ENCODE measurements at regions not wholly inside any gene's neighbourhood (a gene's known extent, or its start where the extent isn't known, plus 50 kb on each side); places are given as distances from the start of the nearest gene placed in this dataset.

- no peaks in the 10 kb centered on the region for H3K36me3 ChIP-seq (replicated peaks in 1 of 2; ENCODE audit: control insufficient read depth in 1 of 2, insufficient read depth in 2 of 2, low read length in 2 of 2)
- Mint-ChIP-seq H3K27ac (no peak overlapping the region), H3K27me3 (ENCODE audit: low read depth in 3 of 3) (peaks cover 2 to 13% (median 5%) of the 10 kb centered on the region in 3 donors), H3K4me3 (no peak overlapping the region), H3K9me3 (peaks cover 0 to 2% (median 0%) of the 10 kb centered on the region in 7 donors), H3K36me3 (no peaks in the 10 kb centered on the region), H3K4me1 (peaks cover 6% of the 10 kb centered on the region)
- H3K4me2 ChIP-seq (replicated peaks; ENCODE audit: extremely low read depth, low read length, poor library complexity, severe bottlenecking): no peak overlapping the region
- peaks cover 0 to 2% of the 10 kb centered on the region in 2 donors for H3K27me3 ChIP-seq (ENCODE audit: control insufficient read depth in 2 of 2, insufficient read depth in 2 of 2, low read length in 2 of 2)
- no peak for TF ChIP-seq CTCF (IDR thresholded peaks at IDR 0.05)
- no peak overlapping the region for H2AFZ ChIP-seq (ENCODE audit: insufficient read depth, low read depth, low read length, poor library complexity, severe bottlenecking)
- H3K79me2 ChIP-seq (ENCODE audit: insufficient read depth, low read length): no peaks in the 10 kb centered on the region
- no peak overlapping the region for H3K4me3 ChIP-seq (replicated peaks in 1 of 3; ENCODE audit: low read depth in 2 of 3, low read length in 3 of 3)
- no peaks in the 10 kb centered on the region for H3K9me3 ChIP-seq (replicated peaks in 1 of 2; ENCODE audit: control insufficient read depth in 1 of 2, insufficient read depth in 1 of 2, low read length in 2 of 2)
- no peaks in the 10 kb centered on the region for H3K4me1 ChIP-seq (ENCODE audit: control insufficient read depth in 1 of 2, insufficient read depth in 2 of 2, low read length in 2 of 2)
- no peak overlapping the region for H3K27ac ChIP-seq (ENCODE audit: low read depth in 1 of 2, low read length in 2 of 2)
- intact Hi-C loops (cut with micrococcal nuclease): no loop called here
- DNase-seq: no peak
- 90% methylated on average over 8 of the region's 9 CpGs for WGBS (ENCODE audit: insufficient coverage)
- H3K9ac ChIP-seq (ENCODE audit: insufficient read depth, low read length, poor library complexity, severe bottlenecking): no peak overlapping the region
- H4K20me1 ChIP-seq (ENCODE audit: insufficient read depth, low read length): no peaks in the 10 kb centered on the region
Measured at GRCh38 chr2:7405861-7406715, 488.9 kb downstream of the RNF144A start.

GRCh38 chr2:7407001-7407400 lies 489.8 kb downstream of the RNF144A start:
- TF ChIP-seq CTCF (IDR thresholded peaks at IDR 0.05): no peak
- Mint-ChIP-seq H3K36me3 (no peaks in the 10 kb centered on the region), H3K27ac (no peak overlapping the region), H3K27me3 (ENCODE audit: low read depth in 3 of 3) (peaks cover 2 to 12% (median 5%) of the 10 kb centered on the region in 3 donors), H3K9me3 (peaks cover 0 to 2% (median 0%) of the 10 kb centered on the region in 7 donors), H3K4me3 (no peak overlapping the region), H3K4me1 (peaks cover 8% of the 10 kb centered on the region)
- H3K4me3 ChIP-seq (replicated peaks in 1 of 3; ENCODE audit: low read depth in 2 of 3, low read length in 3 of 3): no peak overlapping the region
- peaks cover 0 to 2% of the 10 kb centered on the region in 2 donors for H3K27me3 ChIP-seq (ENCODE audit: control insufficient read depth in 2 of 2, insufficient read depth in 2 of 2, low read length in 2 of 2)
- no peak overlapping the region for H3K9ac ChIP-seq (ENCODE audit: insufficient read depth, low read length, poor library complexity, severe bottlenecking)
- H3K4me2 ChIP-seq (replicated peaks; ENCODE audit: extremely low read depth, low read length, poor library complexity, severe bottlenecking): no peak overlapping the region
- no peaks in the 10 kb centered on the region for H3K9me3 ChIP-seq (replicated peaks in 1 of 2; ENCODE audit: control insufficient read depth in 1 of 2, insufficient read depth in 1 of 2, low read length in 2 of 2)
- DNase-seq: no peak
- no peaks in the 10 kb centered on the region for H3K4me1 ChIP-seq (ENCODE audit: control insufficient read depth in 1 of 2, insufficient read depth in 2 of 2, low read length in 2 of 2)
- H3K27ac ChIP-seq (ENCODE audit: low read depth in 1 of 2, low read length in 2 of 2): no peak overlapping the region
- no peaks in the 10 kb centered on the region for H3K36me3 ChIP-seq (replicated peaks in 1 of 2; ENCODE audit: control insufficient read depth in 1 of 2, insufficient read depth in 2 of 2, low read length in 2 of 2)
- 100% methylated on average over 3 of the region's 7 CpGs for WGBS (ENCODE audit: insufficient coverage)
- H2AFZ ChIP-seq (ENCODE audit: insufficient read depth, low read depth, low read length, poor library complexity, severe bottlenecking): no peak overlapping the region
- intact Hi-C loops (cut with micrococcal nuclease): no loop called here
- no peaks in the 10 kb centered on the region for H3K79me2 ChIP-seq (ENCODE audit: insufficient read depth, low read length)
- no peaks in the 10 kb centered on the region for H4K20me1 ChIP-seq (ENCODE audit: insufficient read depth, low read length)

Measured in CD14-positive monocyte (primary cell).